HG03196 (cell line): ENCODE measurements at regions not wholly inside any gene's neighbourhood (a gene's known extent, or its start where the extent isn't known, plus 50 kb on each side); places are given as distances from the start of the nearest gene placed in this dataset.
"Not testable (repeated sequence)": the region's sequence is repeated elsewhere in the genome, so short reads cannot be mapped to it uniquely, and the experiment has no call there.

Experiments
- ATAC-seq: cut with Tn5 transposase; IDR thresholded peaks from one replicate; pipeline ENCODE4 v1.9.1; 2021; ENCODE audit not compliant: unreplicated experiment

GRCh38 chr11:29629286-29629685, 387.5 kb downstream of the KCNA4 start:
- no peak for ATAC-seq

GRCh38 chr11:29628609-29629008, 388.2 kb downstream of the KCNA4 start:
- ATAC-seq = no peak

GRCh38 chr11:29627541-29627940, 389.3 kb downstream of the KCNA4 start:
- ATAC-seq = no peak

- no peak for ATAC-seq
These were observed 393.6 kb downstream of the KCNA4 start for GRCh38 chr11:29623144-29623722.

GRCh38 chr11:29616611-29617010, 400.2 kb downstream of the KCNA4 start:
- ATAC-seq = no peak

- ATAC-seq = no peak
These were observed 404.4 kb downstream of the KCNA4 start for GRCh38 chr11:29612423-29612822.

GRCh38 chr11:29606330-29607031, 410.3 kb downstream of the KCNA4 start:
- no peak for ATAC-seq

GRCh38 chr11:29600151-29600575, 416.7 kb downstream of the KCNA4 start:
- ATAC-seq = not testable (repeated sequence)

- no peak for ATAC-seq
These were observed 432.5 kb downstream of the KCNA4 start for GRCh38 chr11:29584342-29584741.

- no peak for ATAC-seq
These were observed 438.0 kb downstream of the KCNA4 start for GRCh38 chr11:29578806-29579205.

GRCh38 chr11:29564486-29564885, 452.3 kb downstream of the KCNA4 start:
- ATAC-seq = no peak

- ATAC-seq = no peak
These were observed 454.6 kb downstream of the KCNA4 start for GRCh38 chr11:29562183-29562582.

GRCh38 chr11:29553990-29554389, 462.8 kb downstream of the KCNA4 start:
- no peak for ATAC-seq

GRCh38 chr11:29538339-29539036, 478.3 kb downstream of the KCNA4 start:
- no peak for ATAC-seq

GRCh38 chr11:29534836-29535235, 482.0 kb downstream of the KCNA4 start:
- ATAC-seq = no peak

GRCh38 chr11:29530961-29531360, 485.9 kb downstream of the KCNA4 start:
- ATAC-seq = no peak

GRCh38 chr11:29527391-29527936, 489.4 kb downstream of the KCNA4 start:
- no peak for ATAC-seq

- ATAC-seq = no peak
These were observed 498.2 kb downstream of the KCNA4 start for GRCh38 chr11:29518389-29519174.

- no peak for ATAC-seq
These were observed 505.4 kb downstream of the KCNA4 start for GRCh38 chr11:29511394-29511793.

- ATAC-seq = no peak
These were observed 509.5 kb downstream of the KCNA4 start for GRCh38 chr11:29507376-29507775.

- ATAC-seq = no peak
These were observed 521.2 kb downstream of the KCNA4 start for GRCh38 chr11:29495676-29496075.
